HG03439 (cell line): ENCODE measurements at regions not wholly inside any gene's neighbourhood (a gene's known extent, or its start where the extent isn't known, plus 50 kb on each side); places are given as distances from the start of the nearest gene placed in this dataset.

Experiments used
- ATAC-seq: cut with Tn5 transposase; IDR thresholded peaks from one replicate; pipeline ENCODE4 v1.9.1; 2021; ENCODE audit warnings: mild to moderate bottlenecking, moderate library complexity; ENCODE audit not compliant: unreplicated experiment

- no peak for ATAC-seq
Measured at GRCh38 chr9:95733741-95734666, 141.5 kb upstream of the ERCC6L2 start.

DNA sequence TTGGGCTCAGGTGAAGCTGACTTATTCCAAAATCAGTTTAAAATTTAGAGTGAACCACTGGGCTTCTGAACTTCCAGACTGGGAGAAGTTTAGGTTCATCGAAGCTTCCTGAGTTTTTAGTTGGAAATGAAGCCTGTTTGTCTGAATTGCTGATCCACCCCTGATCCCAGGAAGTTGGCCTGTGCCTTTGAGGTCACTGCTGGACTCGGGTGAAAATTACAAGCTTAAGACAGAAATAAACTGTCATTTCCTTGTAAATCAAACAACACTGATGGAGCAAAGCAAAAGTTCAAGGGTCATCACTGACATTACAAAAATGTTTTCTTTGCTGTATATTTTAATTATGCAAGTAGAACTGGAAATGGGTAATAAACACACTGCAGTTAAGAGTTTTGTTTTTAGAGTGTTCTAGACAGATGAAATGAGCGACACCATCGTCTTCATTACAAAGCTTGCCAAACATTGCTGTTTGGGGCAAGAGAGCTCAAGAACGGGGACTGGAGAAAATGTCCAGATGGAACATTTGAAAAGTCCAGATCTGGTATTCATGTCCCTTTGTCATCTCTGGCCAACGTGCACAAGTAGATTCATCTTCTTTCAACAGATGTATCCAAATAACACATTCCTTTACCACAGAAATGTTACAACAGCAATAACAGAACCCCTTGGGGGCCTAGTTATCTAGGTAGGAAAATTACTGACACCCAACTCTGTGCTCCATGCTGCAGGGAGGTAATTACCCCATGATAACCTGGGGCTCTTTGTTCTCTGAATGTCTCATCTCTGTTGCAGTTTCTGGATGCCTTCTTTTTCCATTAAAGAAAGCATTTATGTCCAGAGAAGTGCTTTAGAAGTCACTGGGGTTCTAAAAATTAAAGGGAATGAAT is 142.4 kb upstream of the ERCC6L2 start:
- ATAC-seq, result no peak

DNA sequence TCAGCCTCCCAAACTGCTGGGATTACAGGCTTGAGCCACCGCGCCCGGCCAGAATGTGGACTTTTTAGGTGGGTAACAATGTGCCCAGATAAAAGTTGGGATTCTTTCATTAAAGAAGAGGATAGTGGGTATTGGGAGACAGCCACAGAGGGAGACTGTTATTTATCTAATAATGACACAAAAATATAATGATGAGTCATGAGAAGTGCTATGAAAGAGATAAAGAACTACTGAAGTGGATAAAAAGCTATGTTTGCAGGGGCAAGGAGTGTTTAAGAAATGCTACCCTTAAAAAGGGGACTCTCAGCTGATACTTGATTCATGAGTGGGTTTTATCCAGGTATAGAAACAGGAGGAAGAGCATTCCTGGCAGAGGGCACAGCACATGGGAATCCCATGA is 143.6 kb upstream of the ERCC6L2 start:
- ATAC-seq, result no peak

DNA sequence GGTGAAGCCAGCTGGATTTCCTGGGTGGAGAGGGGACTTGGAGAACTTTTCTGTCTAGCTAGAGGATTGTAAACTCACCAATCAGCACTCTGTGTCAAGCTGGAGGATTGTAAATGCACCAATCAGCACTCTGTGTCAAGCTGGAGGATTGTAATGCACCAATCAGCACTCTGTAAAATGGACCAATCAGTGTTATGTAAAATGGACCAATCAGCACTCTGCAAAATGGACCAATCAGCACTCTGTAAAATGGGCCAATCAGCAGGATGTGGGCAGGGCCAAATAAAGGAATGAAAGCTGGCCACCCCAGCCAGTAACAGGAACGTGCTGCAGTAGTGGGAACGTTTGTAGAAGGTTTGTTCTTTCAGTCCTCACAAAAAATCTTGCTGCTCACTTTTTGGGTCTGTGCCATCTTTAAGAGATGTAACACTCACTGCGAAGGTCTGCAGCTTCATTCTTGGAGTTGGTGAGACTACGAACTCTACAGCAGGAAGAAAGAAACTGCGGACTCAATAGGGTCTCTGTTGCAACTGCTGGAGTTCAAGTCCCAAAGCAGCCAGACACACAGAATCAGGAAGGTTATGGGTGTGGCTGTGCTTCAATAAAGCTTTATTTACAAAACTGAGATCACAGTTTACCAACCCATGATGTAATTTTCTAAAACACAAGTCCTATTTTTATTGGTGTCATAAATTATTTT is 145.7 kb upstream of the ERCC6L2 start:
- no peak for ATAC-seq

DNA sequence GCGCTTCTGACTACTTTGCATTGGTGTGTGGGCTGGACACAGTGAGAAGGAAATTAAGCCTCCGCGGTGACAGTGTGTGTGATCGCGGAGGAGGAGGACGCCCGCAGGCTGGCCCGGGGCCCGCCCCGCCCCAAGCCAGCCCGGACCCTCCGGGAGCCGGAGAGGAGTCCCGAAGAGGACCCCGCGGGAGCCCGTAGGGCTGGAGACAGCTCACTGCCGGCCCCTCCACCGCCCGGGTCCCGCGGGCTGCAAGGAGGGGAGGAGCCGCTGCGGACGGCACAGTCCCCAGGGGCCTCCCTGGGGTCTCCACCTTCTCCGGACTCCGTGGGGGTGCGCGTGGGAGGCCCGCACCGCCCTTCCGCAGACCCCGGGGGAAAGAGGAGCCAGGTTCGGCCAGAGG is 146.4 kb upstream of the ERCC6L2 start:
- no peak for ATAC-seq

GRCh38 chr9:95727947-95728520 is 147.5 kb upstream of the ERCC6L2 start:
- no peak for ATAC-seq

- ATAC-seq, result no peak
Measured at GRCh38 chr9:95726756-95727155, 148.7 kb upstream of the ERCC6L2 start.

DNA sequence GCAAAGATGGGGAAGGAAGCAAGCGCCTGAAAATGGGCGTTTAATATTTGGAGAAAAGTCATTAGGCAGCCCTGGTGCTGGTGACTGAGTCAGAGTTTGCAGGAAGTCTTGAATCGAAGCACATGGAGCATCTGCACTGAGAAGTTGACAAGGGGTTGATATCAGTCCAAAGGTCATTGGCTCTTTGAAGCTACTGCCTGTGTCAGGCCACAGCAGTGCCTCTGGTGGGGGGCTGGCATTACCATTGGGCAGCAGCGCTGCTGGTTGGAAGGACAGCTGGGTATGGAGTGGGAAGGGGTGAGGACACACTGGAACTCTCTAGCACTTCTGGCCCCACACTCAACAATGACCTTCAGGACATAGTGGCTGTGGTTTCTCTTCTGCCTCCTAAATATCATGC is 150.4 kb upstream of the ERCC6L2 start:
- no peak for ATAC-seq

- peak; percentile 86 for ATAC-seq
Measured at GRCh38 chr9:95724253-95724991, 151.1 kb upstream of the ERCC6L2 start.

GRCh38 chr9:95722141-95722540 is 153.3 kb upstream of the ERCC6L2 start:
- no peak for ATAC-seq

DNA sequence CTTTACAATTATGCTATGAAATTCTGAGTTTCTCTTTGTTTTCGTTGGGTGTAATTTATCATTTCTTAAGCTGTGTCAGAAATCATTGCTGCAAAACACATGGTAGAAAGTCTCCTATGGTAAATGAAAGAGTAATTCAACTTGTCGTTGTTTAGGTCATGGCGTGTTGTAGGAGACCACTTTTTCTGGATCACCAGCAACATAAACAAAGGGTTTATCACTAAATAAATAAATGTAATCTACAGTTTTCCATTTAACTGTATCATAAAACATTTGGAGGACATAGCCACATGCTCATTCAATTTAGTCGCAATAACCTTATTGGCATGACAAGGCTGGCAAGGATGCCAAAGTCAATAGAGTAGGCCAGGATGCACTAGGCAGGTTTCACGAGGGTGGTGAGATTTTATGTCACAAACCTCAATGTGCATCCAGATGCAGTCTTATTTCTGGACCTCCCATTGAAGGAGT is 154.4 kb upstream of the ERCC6L2 start:
- no peak for ATAC-seq

DNA sequence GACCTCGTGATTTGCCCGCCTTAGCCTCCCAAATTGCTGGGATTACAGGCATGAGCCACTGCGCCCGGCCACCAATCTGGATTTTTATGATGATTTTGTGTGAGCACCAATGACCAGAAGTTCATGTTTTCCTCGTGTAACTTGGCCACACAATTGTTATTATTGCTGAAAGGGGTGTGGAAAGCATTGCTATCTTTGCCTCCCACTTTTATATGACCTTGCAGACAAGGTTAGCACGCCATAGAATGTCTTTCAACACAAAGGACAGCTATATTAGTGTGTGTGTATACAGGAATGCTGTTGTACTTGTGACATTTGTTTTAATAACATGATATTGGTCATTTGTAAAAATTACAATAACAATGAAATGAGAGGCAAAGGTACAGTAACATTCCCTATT is 155.0 kb upstream of the ERCC6L2 start:
- ATAC-seq, result no peak

GRCh38 chr9:95719354-95719753 is 156.1 kb upstream of the ERCC6L2 start:
- ATAC-seq, result no peak

- ATAC-seq, result no peak
Measured at GRCh38 chr9:95718263-95718662, 157.2 kb upstream of the ERCC6L2 start.

DNA sequence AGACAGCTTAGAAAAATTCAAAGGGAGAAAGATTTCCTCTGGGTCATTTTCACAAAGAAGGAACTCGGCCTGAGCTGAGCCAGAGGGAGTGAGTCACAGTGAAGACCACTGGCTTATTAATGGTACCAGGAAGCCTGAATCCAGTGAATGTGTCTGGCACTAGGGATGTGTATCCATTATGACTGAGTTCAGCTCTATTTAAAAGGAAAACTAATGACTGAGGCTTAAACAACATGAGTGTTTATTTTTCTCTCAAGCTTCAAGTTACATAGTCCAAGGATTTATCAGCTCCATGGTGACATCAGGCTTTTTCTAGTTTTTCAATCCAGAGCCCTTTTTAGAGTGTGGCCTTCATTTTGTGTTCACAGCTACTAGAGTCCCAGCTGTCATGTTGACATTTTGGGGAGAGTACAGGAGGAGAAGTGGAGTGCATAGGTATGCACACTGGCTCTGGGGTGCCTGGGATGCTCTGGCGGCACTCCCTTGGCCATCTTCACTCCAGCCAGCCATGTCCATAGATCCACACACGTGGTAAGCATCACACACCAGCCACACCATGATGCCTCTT is 159.5 kb upstream of the ERCC6L2 start:
- ATAC-seq, result no peak

DNA sequence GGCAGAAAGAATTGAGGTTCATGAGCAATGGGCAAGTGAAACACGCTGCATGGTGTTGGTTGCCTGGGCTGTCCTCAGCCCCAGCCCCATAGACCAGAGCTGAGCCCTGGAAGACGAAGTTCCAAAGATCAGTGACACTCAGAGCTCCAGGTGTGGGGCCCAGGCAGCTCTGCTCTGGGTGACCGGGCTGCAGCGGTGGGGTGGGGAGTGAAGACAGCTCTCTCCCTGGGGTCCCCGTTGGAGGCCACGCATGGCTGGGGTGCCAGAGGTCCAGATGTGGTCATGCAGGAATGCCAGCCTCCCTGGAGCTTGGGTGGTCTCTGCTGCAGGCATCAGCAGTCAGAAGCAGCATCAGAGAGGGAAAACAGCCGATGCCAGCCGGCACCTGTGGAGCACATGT is 165.0 kb upstream of the ERCC6L2 start:
- no peak for ATAC-seq

DNA sequence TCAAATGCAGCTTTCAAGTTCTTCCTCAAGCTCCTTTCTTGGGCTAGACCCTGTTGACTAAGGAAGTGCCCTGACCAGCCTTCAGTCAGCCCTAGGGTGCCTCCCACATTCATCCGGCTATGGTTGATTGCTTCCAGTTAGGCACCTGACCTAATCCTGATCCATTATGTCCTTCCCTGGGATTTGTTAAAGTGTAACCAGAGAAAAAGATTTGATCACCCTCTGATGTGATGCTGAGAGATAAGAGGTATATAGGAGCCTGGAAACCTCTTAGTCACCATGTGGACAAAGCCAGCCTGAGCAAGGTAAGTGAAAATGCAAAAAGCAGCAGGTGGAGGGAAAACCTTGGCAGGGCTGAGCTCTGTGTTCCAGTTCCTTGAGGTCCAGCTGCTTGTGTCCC is 178.8 kb upstream of the ERCC6L2 start:
- no peak for ATAC-seq

GRCh38 chr9:95691435-95691834 is 174.7 kb upstream of the PTCH1 start:
- no peak for ATAC-seq

- ATAC-seq, result no peak
Measured at GRCh38 chr9:95689669-95690068, 172.9 kb upstream of the PTCH1 start.

DNA sequence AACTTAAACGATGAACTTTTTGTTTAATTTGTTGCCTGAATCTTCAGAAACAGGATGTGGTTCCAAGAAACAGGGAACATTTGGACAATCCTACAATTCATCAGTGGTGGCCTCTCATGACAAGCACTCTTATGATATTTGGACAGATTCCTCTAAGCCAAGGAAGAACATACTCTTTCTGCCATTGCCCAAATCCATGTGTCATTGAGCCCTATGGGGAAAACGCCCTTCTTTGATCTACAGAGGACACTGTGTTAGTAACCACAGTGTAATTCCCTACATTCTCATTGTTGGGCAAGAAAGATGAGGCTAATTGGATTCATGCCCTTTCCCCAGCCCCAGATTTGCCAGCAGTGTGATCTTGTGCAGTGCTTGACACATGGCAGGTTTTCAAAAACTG is 167.7 kb upstream of the PTCH1 start:
- no peak for ATAC-seq
